ENCODE measurements at regions not wholly inside any gene's neighbourhood (a gene's known extent, or its start where the extent isn't known, plus 50 kb on each side); places are given as distances from the start of the nearest gene placed in this dataset.

- no peak for TF ChIP-seq CTCF (conservative IDR thresholded peaks at IDR 0.05 in 1 of 2, IDR thresholded peaks at IDR 0.05 in 1 of 2; ENCODE audit: extremely low read depth in 1 of 2, insufficient read depth in 1 of 2, low read depth in 1 of 2, low read length in 2 of 2)
- no peak for TF ChIP-seq EZH2 (IDR thresholded peaks at IDR 0.05; ENCODE audit: borderline replicate concordance, low read length)
These were observed 72.0 kb upstream of the HECW1 start for GRCh38 chr7:43040461-43040860.

Measured in mammary epithelial cell (primary cell).